Upper lobe of right lung (tissue), 1 donor: ENCODE measurements at regions not wholly inside any gene's neighbourhood (a gene's known extent, or its start where the extent isn't known, plus 50 kb on each side); places are given as distances from the start of the nearest gene placed in this dataset.

Source experiments
- ATAC-seq: fragments of 200-7000 bp; cut with Tn5 transposase; one replicate; pipeline ENCODE4 v1.9.1; 2020; ENCODE audit warnings: mild to moderate bottlenecking, moderate library complexity
- DNase-seq: peaks from one replicate; pipeline ENCODE4 v3.0.0-alpha.2; 2020
- H3K27ac ChIP-seq: fragments of 200-600 bp; one replicate; pipeline ENCODE4 v1.8.0; 2022
- H3K27me3 ChIP-seq: fragments of 200-600 bp; one replicate; pipeline ENCODE4 v1.8.0; 2022; ENCODE audit warnings: mild to moderate bottlenecking
- H3K36me3 ChIP-seq: fragments of 200-600 bp; one replicate; pipeline ENCODE4 v1.8.0; 2022
- H3K4me1 ChIP-seq: fragments of 200-600 bp; one replicate; pipeline ENCODE4 v1.8.0; 2022
- H3K4me3 ChIP-seq: fragments of 200-600 bp; one replicate; pipeline ENCODE4 v1.8.0; 2022; ENCODE audit warnings: mild to moderate bottlenecking
- H3K9me3 ChIP-seq: fragments of 200-600 bp; one replicate; pipeline ENCODE4 v1.8.0; 2022
- intact Hi-C: fragments of 100-400 bp; cut with DNase I; formaldehyde crosslinking; loops from one replicate; pipeline ENCODE4 v1.11.0; 2022
- TF ChIP-seq, protein P1 (sequence below): fragments of 200-600 bp; IDR thresholded peaks from one replicate; pipeline ENCODE4 v1.8.0; 2022; ENCODE audit warnings: antibody characterized with exemption
- donor health status: DM: no; HTN: yes; CAD: no; lungs with severe emphysema.

DNA sequence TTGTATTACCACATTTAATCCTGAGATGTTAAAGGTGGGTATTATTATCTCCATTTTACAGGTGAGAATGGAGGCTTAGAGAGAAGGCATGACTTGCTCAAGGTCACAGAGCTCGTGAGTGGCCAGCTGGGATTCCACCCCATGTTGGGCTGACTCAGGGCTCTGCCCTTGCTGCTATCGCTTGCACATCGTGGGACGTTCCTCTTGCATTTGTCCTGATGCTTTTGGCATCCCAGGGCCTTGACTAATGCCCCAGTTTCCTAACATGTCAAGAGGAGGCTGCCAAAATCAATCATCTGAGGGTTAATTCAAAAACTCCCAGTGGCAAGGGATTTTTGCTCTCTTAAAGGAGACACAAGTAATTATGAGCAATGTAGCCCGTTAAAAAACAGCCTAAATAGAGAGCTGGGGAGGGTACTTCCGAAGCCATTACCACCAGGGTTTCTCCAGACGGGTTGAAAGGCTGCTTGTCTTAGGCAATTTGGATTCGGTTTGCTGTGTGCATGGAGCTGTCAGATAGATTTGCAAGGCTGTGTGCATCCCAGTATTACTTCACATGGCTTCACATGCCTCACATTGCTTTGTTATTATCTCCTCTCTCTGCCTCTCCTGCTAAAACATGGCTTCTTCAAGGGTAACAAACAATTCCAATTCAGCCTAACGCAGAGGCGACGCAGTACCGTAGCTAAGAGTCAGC lies 347.4 kb downstream of the DRD1 start:
- H3K4me3 ChIP-seq, result no peak overlapping the region
- H3K27ac ChIP-seq, result no peak overlapping the region
- no peak for ATAC-seq
- intact Hi-C loops, result no loop called here
- DNase-seq, result no peak
- H3K9me3 ChIP-seq, result no peaks in the 10 kb centered on the region
- no peaks in the 10 kb centered on the region for H3K36me3 ChIP-seq
- TF ChIP-seq, protein P1, sequence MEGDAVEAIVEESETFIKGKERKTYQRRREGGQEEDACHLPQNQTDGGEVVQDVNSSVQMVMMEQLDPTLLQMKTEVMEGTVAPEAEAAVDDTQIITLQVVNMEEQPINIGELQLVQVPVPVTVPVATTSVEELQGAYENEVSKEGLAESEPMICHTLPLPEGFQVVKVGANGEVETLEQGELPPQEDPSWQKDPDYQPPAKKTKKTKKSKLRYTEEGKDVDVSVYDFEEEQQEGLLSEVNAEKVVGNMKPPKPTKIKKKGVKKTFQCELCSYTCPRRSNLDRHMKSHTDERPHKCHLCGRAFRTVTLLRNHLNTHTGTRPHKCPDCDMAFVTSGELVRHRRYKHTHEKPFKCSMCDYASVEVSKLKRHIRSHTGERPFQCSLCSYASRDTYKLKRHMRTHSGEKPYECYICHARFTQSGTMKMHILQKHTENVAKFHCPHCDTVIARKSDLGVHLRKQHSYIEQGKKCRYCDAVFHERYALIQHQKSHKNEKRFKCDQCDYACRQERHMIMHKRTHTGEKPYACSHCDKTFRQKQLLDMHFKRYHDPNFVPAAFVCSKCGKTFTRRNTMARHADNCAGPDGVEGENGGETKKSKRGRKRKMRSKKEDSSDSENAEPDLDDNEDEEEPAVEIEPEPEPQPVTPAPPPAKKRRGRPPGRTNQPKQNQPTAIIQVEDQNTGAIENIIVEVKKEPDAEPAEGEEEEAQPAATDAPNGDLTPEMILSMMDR, result no peak
- H3K4me1 ChIP-seq, result no peaks in the 10 kb centered on the region
- peaks cover 3% of the 10 kb centered on the region for H3K27me3 ChIP-seq

DNA sequence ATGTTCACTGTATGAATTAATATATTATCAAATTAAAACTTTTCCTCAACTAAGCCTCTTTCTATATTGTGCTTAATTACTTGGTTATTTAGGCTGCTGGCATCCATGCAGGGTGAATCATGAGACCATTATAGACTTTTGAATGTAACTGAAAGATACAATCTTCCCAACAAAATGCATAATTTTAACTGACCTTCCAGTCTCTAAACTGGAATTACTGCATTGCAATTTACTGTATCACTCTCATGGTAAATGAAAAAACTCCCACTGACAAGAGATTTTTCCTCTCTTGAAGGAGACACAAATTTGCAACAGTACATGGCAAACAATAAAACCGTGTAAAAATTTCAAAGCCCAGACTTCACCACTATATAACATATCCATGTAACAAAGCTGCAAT lies 349.5 kb downstream of the DRD1 start:
- TF ChIP-seq, protein P1, result no peak
- ATAC-seq, result no peak
- intact Hi-C loops, result no loop called here

DNA sequence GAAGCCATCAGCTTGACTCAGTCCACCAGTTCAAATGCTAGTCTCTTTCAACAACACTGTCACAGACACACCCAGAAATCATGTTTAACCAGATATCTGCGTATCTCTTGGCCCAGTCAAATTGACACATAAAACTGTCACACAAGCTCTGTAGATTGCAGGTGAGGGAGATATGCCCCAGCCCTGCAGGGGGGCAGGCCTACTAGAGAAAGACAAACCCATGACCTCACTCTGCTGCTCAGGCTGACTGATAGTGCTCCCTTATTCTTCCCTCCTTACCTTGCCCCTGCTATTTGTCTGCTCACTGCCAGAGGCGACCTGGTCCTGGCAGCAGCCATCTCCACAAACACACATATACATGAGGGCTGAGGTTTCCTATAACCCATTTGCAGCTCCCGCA lies 351.3 kb downstream of the DRD1 start:
- Histone ChIP-seq H3K27ac (no peak overlapping the region), H3K36me3 (no peaks in the 10 kb centered on the region), H3K9me3 (no peaks in the 10 kb centered on the region), H3K27me3 (no peaks in the 10 kb centered on the region), H3K4me3 (no peak overlapping the region), H3K4me1 (no peaks in the 10 kb centered on the region)
- TF ChIP-seq, protein P1, result no peak
- DNase-seq (no peak), ATAC-seq (no peak)
- intact Hi-C loops, result no loop called here

More for the DNA sequence above, 349.5 kb downstream of the DRD1 start:
- no peaks in the 10 kb centered on the region for H3K36me3 ChIP-seq
- H3K9me3 ChIP-seq, result no peaks in the 10 kb centered on the region
- no peaks in the 10 kb centered on the region for H3K27me3 ChIP-seq
- H3K27ac ChIP-seq, result no peak overlapping the region
- H3K4me3 ChIP-seq, result no peak overlapping the region
- no peak for DNase-seq
- H3K4me1 ChIP-seq, result no peaks in the 10 kb centered on the region

DNA sequence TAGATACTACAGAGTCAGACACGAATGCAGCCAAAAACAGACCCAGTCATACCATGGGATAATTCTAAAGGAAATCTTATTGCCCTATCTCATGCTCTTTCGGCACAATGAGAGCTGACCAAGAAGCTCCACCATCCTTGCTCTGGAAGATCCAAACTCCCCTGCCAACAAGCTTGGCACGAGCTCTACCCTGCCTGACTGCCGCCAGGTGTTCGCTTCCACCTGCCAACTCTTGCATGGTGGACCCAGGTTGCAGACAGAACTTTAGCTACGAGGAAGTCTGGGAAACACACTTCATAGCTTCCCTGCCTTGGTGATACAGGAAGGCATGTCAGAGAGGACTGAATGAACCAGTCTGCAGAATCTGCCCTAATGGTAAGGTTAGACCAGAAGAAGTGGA lies 355.0 kb downstream of the DRD1 start:
- TF ChIP-seq, protein P1, result no peak
- no peak overlapping the region for H3K27ac ChIP-seq
- intact Hi-C loops, result no loop called here
- H3K27me3 ChIP-seq, result no peaks in the 10 kb centered on the region
- no peak overlapping the region for H3K4me3 ChIP-seq
- H3K36me3 ChIP-seq, result no peaks in the 10 kb centered on the region
- ATAC-seq (no peak), DNase-seq (no peak)
- no peaks in the 10 kb centered on the region for H3K9me3 ChIP-seq
- H3K4me1 ChIP-seq, result no peaks in the 10 kb centered on the region

DNA sequence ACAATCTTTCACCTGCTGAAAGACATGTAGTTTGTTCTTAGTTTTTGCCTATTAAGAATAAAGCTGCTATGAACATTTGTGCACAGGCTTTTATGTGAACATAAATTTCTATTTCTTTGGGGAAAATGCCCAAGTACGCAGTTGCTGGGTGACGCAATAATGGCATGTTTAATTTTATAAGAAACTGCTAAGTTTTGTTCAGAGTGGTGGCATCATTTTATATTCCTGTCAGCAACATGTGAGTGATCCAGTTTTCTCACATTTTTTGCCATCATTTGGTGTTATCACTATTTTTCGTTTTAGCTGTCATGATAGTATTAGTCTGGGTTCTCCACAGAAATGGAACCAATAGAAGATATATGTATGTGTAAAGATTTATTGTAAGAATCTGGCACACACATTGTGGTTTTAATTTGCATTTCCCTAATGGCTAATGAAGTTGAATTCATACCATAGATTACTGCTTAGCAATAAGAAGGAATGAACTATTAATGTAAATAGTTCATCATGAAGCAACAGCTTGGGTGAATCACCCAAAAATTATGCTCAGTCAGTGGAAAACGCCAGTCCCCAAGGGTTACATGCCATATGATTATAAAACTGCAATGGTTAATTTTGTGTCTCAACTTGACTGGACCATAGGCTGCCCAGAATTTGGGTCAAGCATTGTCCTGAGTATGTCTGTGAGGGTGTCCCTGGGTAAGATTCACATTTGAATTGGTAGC lies 358.6 kb downstream of the MSX2 start:
- Histone ChIP-seq H3K9me3 (no peaks in the 10 kb centered on the region), H3K36me3 (no peaks in the 10 kb centered on the region), H3K27me3 (no peaks in the 10 kb centered on the region), H3K27ac (no peak overlapping the region), H3K4me3 (no peak overlapping the region), H3K4me1 (no peaks in the 10 kb centered on the region)
- intact Hi-C loops, result no loop called here
- ATAC-seq (no peak), DNase-seq (no peak)
- TF ChIP-seq, protein P1, result no peak
